PC-3 (cell line): ENCODE measurements at regions not wholly inside any gene's neighbourhood (a gene's known extent, or its start where the extent isn't known, plus 50 kb on each side); places are given as distances from the start of the nearest gene placed in this dataset.

Experiments used
- CTCF ChIP-seq: fragments of 300-600 bp; sonication (generic); conservative IDR thresholded peaks from 2 replicates; pipeline ENCODE4 v1.5.1; 2017; ENCODE audit warnings: antibody characterized with exemption, low read depth, mild to moderate bottlenecking, low read length
- EZH2 ChIP-seq: fragments of 300-600 bp; sonication (generic); IDR thresholded peaks from one replicate; pipeline ENCODE4 v1.6.1; 2017; ENCODE audit warnings: antibody characterized with exemption, mild to moderate bottlenecking, low read length; ENCODE audit not compliant: unreplicated experiment

GRCh38 chr9:81171689-81172088 is 517.7 kb downstream of the TLE1 start:
- TF ChIP-seq CTCF (no peak), EZH2 (no peak)
